Hindlimb muscle (tissue), 1 donor: ENCODE measurements at regions not wholly inside any gene's neighbourhood (a gene's known extent, or its start where the extent isn't known, plus 50 kb on each side); places are given as distances from the start of the nearest gene placed in this dataset.

ENCODE experiments used
- DNase-seq: peaks from one replicate; pipeline ENCODE4 v3.0.0-alpha.2; 2013

GRCh38 chr12:114789276-114789675 lies 105.3 kb upstream of the TBX3 start:
- no peak for DNase-seq

GRCh38 chr12:114784526-114784925 lies 100.6 kb upstream of the TBX3 start:
- DNase-seq, result no peak

- DNase-seq, result no peak
Measured at GRCh38 chr12:114783089-114783618, 99.2 kb upstream of the TBX3 start.

GRCh38 chr12:114780746-114781399 lies 96.9 kb upstream of the TBX3 start:
- no peak for DNase-seq

GRCh38 chr12:114779647-114780046 lies 95.7 kb upstream of the TBX3 start:
- DNase-seq, result no peak

- DNase-seq, result no peak
Measured at GRCh38 chr12:114779186-114779585, 95.2 kb upstream of the TBX3 start.

GRCh38 chr12:114776731-114777442 lies 92.9 kb upstream of the TBX3 start:
- DNase-seq, result no peak

GRCh38 chr12:114774699-114775098 lies 90.7 kb upstream of the TBX3 start:
- DNase-seq, result no peak

GRCh38 chr12:114774197-114774596 lies 90.2 kb upstream of the TBX3 start:
- no peak for DNase-seq

GRCh38 chr12:114770323-114770722 lies 86.3 kb upstream of the TBX3 start:
- DNase-seq, result no peak

GRCh38 chr12:114769634-114770033 lies 85.7 kb upstream of the TBX3 start:
- DNase-seq, result no peak

- DNase-seq, result no peak
Measured at GRCh38 chr12:114767906-114768722, 84.1 kb upstream of the TBX3 start.

- DNase-seq, result no peak
Measured at GRCh38 chr12:114767084-114767760, 83.2 kb upstream of the TBX3 start.

GRCh38 chr12:114765960-114766691 lies 82.2 kb upstream of the TBX3 start:
- no peak for DNase-seq

- no peak for DNase-seq
Measured at GRCh38 chr12:114764510-114764909, 80.5 kb upstream of the TBX3 start.

GRCh38 chr12:114762490-114763110 lies 78.6 kb upstream of the TBX3 start:
- DNase-seq, result peak; percentile 72

- no peak for DNase-seq
Measured at GRCh38 chr12:114760151-114760877, 76.3 kb upstream of the TBX3 start.

GRCh38 chr12:114759635-114760034 lies 75.7 kb upstream of the TBX3 start:
- DNase-seq, result no peak

GRCh38 chr12:114757684-114758325 lies 73.8 kb upstream of the TBX3 start:
- DNase-seq, result no peak

- DNase-seq, result no peak
Measured at GRCh38 chr12:114752217-114752616, 68.2 kb upstream of the TBX3 start.
